ENCODE measurements at regions not wholly inside any gene's neighbourhood (a gene's known extent, or its start where the extent isn't known, plus 50 kb on each side); places are given as distances from the start of the nearest gene placed in this dataset.

DNA sequence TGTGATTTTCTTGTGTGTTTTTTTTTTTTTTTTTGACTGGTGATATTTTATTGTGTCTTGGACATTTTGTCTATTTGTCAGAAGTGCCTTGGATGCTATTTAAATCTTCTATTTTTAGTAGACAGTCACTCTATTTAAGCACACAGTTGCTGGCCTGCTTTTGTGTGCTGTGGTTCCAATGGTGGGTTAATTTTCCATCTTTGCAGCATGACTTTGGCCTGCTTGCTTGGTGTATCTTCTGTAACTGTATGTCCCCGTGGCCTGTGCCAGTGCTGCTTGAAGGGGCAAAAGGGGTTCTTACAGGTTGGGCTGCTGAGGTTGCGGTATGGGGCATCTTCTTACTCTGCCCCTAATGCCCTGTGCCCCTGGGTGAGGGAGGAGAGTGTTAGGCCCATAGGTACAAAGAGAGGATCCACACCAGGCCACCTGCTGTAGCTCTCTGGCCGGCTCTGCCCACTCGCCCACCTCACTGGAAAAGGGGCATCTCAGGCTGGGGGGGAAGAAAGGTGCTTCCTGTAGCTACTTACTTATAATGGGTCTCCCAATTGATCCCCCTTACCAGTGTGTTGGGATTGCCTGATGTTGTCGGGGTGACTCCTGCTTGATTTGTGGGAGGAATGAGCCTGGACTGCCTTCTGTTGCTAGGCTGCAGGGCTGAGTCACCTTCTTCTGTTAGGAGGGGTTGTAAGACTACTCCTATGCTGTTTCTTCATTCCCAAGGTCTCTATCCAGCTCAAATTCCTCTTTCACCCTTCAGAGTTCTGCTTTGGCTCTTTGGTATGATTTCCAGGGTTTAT lies 490.0 kb upstream of the HS6ST1 start:
- no peaks in the 10 kb centered on the region for H3K27me3 ChIP-seq (replicated peaks; ENCODE audit: insufficient read depth)
- no peak overlapping the region for H3K4me3 ChIP-seq
- no peak for TF ChIP-seq POLR2AphosphoS5 (IDR thresholded peaks at IDR 0.05)
- TF ChIP-seq, protein P1, sequence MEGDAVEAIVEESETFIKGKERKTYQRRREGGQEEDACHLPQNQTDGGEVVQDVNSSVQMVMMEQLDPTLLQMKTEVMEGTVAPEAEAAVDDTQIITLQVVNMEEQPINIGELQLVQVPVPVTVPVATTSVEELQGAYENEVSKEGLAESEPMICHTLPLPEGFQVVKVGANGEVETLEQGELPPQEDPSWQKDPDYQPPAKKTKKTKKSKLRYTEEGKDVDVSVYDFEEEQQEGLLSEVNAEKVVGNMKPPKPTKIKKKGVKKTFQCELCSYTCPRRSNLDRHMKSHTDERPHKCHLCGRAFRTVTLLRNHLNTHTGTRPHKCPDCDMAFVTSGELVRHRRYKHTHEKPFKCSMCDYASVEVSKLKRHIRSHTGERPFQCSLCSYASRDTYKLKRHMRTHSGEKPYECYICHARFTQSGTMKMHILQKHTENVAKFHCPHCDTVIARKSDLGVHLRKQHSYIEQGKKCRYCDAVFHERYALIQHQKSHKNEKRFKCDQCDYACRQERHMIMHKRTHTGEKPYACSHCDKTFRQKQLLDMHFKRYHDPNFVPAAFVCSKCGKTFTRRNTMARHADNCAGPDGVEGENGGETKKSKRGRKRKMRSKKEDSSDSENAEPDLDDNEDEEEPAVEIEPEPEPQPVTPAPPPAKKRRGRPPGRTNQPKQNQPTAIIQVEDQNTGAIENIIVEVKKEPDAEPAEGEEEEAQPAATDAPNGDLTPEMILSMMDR (IDR thresholded peaks at IDR 0.05) = no peak
- no peak for TF ChIP-seq POLR2A (IDR thresholded peaks at IDR 0.05)
- H3K36me3 ChIP-seq = no peaks in the 10 kb centered on the region
- no peak for DNase-seq (ENCODE audit: low spot score)
- H3K27ac ChIP-seq = no peak overlapping the region
- no peaks in the 10 kb centered on the region for H3K4me1 ChIP-seq (replicated peaks)
- WGBS = 83% methylated on average over 5 of the region's 5 CpGs
- no peaks in the 10 kb centered on the region for H3K9me3 ChIP-seq
- intact Hi-C loops (cut with DNase I) = no loop called here

DNA sequence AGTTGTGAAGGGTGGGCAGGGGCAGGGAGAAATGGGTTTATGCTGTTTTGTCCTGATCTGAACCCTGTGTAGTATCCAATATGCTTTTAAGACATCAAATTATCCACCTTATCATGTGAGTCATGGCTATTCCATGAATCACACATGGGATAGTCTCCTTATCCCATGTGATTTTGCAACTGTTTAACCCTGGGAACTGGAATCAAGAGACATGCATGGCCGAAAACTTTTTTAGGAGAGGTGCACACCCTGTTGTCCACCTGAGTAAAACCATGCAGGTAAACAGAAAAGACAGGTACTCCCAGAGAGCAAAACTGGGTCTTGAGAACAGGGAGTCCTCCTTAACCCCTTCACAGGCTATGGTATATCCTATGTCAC lies 490.6 kb upstream of the HS6ST1 start:
- Histone ChIP-seq H3K27me3 (replicated peaks; ENCODE audit: insufficient read depth) (no peaks in the 10 kb centered on the region), H3K27ac (no peak overlapping the region)

GRCh38 chr2:128809880-128810279 lies 491.2 kb upstream of the HS6ST1 start:
- H3K4me3 ChIP-seq = no peak overlapping the region
- no peaks in the 10 kb centered on the region for H3K4me1 ChIP-seq (replicated peaks)
- no peaks in the 10 kb centered on the region for H3K9me3 ChIP-seq
- H3K27ac ChIP-seq = no peak overlapping the region
- DNase-seq (ENCODE audit: low spot score) = no peak
- no peaks in the 10 kb centered on the region for H3K27me3 ChIP-seq (replicated peaks; ENCODE audit: insufficient read depth)
- no peaks in the 10 kb centered on the region for H3K36me3 ChIP-seq
- intact Hi-C loops (cut with DNase I) = no loop called here
- 48% methylated on average over 3 of the region's 3 CpGs for WGBS
- TF ChIP-seq POLR2A (IDR thresholded peaks at IDR 0.05) (no peak), POLR2AphosphoS5 (IDR thresholded peaks at IDR 0.05) (no peak)
- TF ChIP-seq, protein P1 (IDR thresholded peaks at IDR 0.05) = no peak

More for the DNA sequence above, 490.6 kb upstream of the HS6ST1 start:
- Histone ChIP-seq H3K4me1 (replicated peaks) (no peaks in the 10 kb centered on the region), H3K36me3 (no peaks in the 10 kb centered on the region), H3K4me3 (no peak overlapping the region), H3K9me3 (no peaks in the 10 kb centered on the region)
- 94% methylated on average over 1 of the region's 1 CpG for WGBS
- intact Hi-C loops (cut with DNase I) = no loop called here
- no peak for TF ChIP-seq POLR2AphosphoS5 (IDR thresholded peaks at IDR 0.05)
- TF ChIP-seq, protein P1 (IDR thresholded peaks at IDR 0.05) = no peak
- no peak for TF ChIP-seq POLR2A (IDR thresholded peaks at IDR 0.05)
- no peak for DNase-seq (ENCODE audit: low spot score)

DNA sequence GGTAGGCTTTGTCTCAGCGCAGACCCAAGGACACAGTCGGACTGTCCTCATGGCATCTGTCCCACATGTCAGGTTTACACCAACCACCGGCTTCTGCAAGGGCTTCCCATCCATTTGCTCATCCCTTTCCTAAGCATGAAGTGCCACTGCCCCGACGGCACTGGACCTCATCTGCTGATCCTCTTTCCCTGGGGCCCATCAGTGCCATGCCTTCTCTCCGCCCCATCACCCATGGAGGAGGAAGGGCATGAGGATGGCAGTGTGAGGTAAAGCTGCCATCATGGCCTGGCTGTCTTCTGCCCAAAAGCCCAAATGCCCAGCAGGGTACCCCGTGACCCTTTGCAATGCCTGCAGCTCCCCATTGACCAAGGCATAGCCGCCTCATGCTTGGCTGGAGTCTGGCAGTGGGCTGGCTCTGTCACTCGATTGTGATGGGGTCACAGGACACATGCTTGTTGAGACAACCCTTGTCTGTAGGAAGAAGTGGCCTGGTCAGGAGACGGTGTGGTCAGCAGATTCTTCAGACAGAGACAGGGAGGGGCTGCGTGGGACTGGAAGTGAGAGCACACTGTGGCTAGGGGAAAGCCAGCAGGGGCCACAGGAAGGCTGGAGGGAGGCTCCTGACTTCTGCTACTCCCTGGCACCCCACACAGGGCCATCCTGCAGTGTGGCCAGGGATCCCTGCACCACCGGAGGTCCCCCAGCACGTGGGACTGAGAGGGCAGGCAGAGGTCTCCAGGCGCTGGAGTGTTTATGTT lies 493.7 kb upstream of the HS6ST1 start:
- H3K27ac ChIP-seq = no peak overlapping the region
- H3K27me3 ChIP-seq (replicated peaks; ENCODE audit: insufficient read depth) = no peaks in the 10 kb centered on the region
- no peaks in the 10 kb centered on the region for H3K4me1 ChIP-seq (replicated peaks)
- TF ChIP-seq POLR2A (IDR thresholded peaks at IDR 0.05) = no peak
- TF ChIP-seq POLR2AphosphoS5 (IDR thresholded peaks at IDR 0.05) = no peak
- TF ChIP-seq, protein P1 (IDR thresholded peaks at IDR 0.05) = no peak
- H3K4me3 ChIP-seq = no peak overlapping the region
- H3K36me3 ChIP-seq = no peaks in the 10 kb centered on the region
- no peak for DNase-seq (ENCODE audit: low spot score)
- intact Hi-C loops (cut with DNase I) = no loop called here
- no peaks in the 10 kb centered on the region for H3K9me3 ChIP-seq
- WGBS = 89% methylated on average over 14 of the region's 14 CpGs

Measured in prostate gland (tissue), 2 donors.